Liver (tissue), 8 donors: ENCODE measurements at regions not wholly inside any gene's neighbourhood (a gene's known extent, or its start where the extent isn't known, plus 50 kb on each side); places are given as distances from the start of the nearest gene placed in this dataset.

Experiments used
- DNase-seq: peaks from one replicate; pipeline ENCODE4 v3.0.0-alpha.2; 2017; ENCODE audit warnings: low spot score
- H3K27ac ChIP-seq, 2 donors: one replicate each; pipeline ENCODE4 v1.7.0; 2013; ENCODE audit warnings: inconsistent platforms in 2 of 2, low read length in 2 of 2, control low read depth in 1 of 2, low read depth in 1 of 2, mild to moderate bottlenecking in 1 of 2
- H3K27me3 ChIP-seq, 4 donors: one replicate each; pipeline versions ENCODE4 v1.6.1 to v1.7.0; 2013; ENCODE audit warnings: low read length in 3 of 4, inconsistent platforms in 1 of 4, mild to moderate bottlenecking in 1 of 4, moderate library complexity in 1 of 4; ENCODE audit not compliant: control insufficient read depth in 4 of 4, insufficient read depth in 4 of 4
- H3K36me3 ChIP-seq, 4 donors: one replicate each; pipeline versions ENCODE4 v1.6.1 to v1.7.0; 2013; ENCODE audit warnings: low read length in 3 of 4, mild to moderate bottlenecking in 3 of 4, low read depth in 1 of 4, moderate library complexity in 1 of 4; ENCODE audit not compliant: control insufficient read depth in 4 of 4, insufficient read depth in 3 of 4
- H3K4me1 ChIP-seq, 4 donors: one replicate each; pipeline versions ENCODE4 v1.6.1 to v1.7.0; 2013; ENCODE audit warnings: low read length in 3 of 4, mild to moderate bottlenecking in 3 of 4, moderate library complexity in 1 of 4; ENCODE audit not compliant: control insufficient read depth in 4 of 4, insufficient read depth in 4 of 4
- H3K4me3 ChIP-seq, 3 donors: one replicate each; pipeline versions ENCODE4 v1.6.1 to v1.7.0; 2013; ENCODE audit warnings: low read length in 3 of 3, control low read depth in 1 of 3, low read depth in 1 of 3, mild to moderate bottlenecking in 1 of 3
- H3K9ac ChIP-seq, 2 donors: one replicate each; pipeline ENCODE4 v1.7.0; 2013; ENCODE audit warnings: low read length in 2 of 2, mild to moderate bottlenecking in 2 of 2, moderate library complexity in 2 of 2, control low read depth in 1 of 2, low read depth in 1 of 2
- H3K9me3 ChIP-seq, 4 donors: one replicate each; pipeline versions ENCODE4 v1.6.1 to v1.7.0; 2013; ENCODE audit warnings: low read length in 3 of 4; ENCODE audit not compliant: control insufficient read depth in 4 of 4
- EGR1 ChIP-seq, 2 donors: IDR thresholded peaks; 2 replicates each; pipeline ENCODE4 v1.6.1; 2016 to 2018; ENCODE audit warnings: antibody characterized with exemption in 2 of 2, low read depth in 2 of 2
- FOXA1 ChIP-seq: IDR thresholded peaks from 2 replicates; pipeline ENCODE4 v1.6.1; 2016; ENCODE audit warnings: antibody characterized with exemption
- FOXA2 ChIP-seq: IDR thresholded peaks from 2 replicates; pipeline ENCODE4 v1.6.1; 2016; ENCODE audit warnings: antibody characterized with exemption
- HNF4A ChIP-seq, 2 donors: conservative IDR thresholded peaks; 2 replicates each; pipeline ENCODE4 v1.6.1; 2016; ENCODE audit warnings: antibody characterized with exemption in 2 of 2, mild to moderate bottlenecking in 2 of 2
- HNF4G ChIP-seq: IDR thresholded peaks from 2 replicates; pipeline ENCODE4 v1.6.1; 2016; ENCODE audit warnings: antibody characterized with exemption
- JUND ChIP-seq, 2 donors: IDR thresholded peaks; 2 replicates each; pipeline ENCODE4 v1.6.1; 2016; ENCODE audit warnings: antibody characterized with exemption in 2 of 2
- RAD21 ChIP-seq, 2 donors: IDR thresholded peaks; 2 replicates each; pipeline ENCODE4 v1.6.1; 2016; ENCODE audit warnings: antibody characterized with exemption in 2 of 2, mild to moderate bottlenecking in 2 of 2
- RXRA ChIP-seq, 2 donors: IDR thresholded peaks; 2 replicates each; pipeline ENCODE4 v1.6.1; 2017 to 2018; ENCODE audit warnings: antibody characterized with exemption in 2 of 2, mild to moderate bottlenecking in 1 of 2
- SP1 ChIP-seq: IDR thresholded peaks from 2 replicates; pipeline ENCODE4 v1.6.1; 2018; ENCODE audit warnings: antibody characterized with exemption, mild to moderate bottlenecking
- YY1 ChIP-seq: IDR thresholded peaks from 2 replicates; pipeline ENCODE4 v1.6.1; 2016; ENCODE audit warnings: antibody characterized with exemption, mild to moderate bottlenecking
- WGBS: extraction: QIAGEN DNeasy Blood & Tissue Kit; methylation state at CpG from one replicate; pipeline ENCODE4 v1.1.7; 2013; 5-methylcytosine and 5-hydroxymethylcytosine counted together
- TF ChIP-seq, protein P1 (sequence below): IDR thresholded peaks from 2 replicates; pipeline ENCODE4 v1.6.1; 2016; ENCODE audit warnings: antibody characterized with exemption
- TF ChIP-seq, protein P2 (sequence below): IDR thresholded peaks from 2 replicates; pipeline ENCODE4 v1.6.1; 2016; ENCODE audit warnings: antibody characterized with exemption
- TF ChIP-seq, protein P3 (sequence below): IDR thresholded peaks from 2 replicates; pipeline ENCODE4 v1.6.1; 2016; ENCODE audit warnings: antibody characterized with exemption, mild to moderate bottlenecking
- TF ChIP-seq, protein P4 (sequence below): fragments of 150-350 bp; IDR thresholded peaks from 2 replicates; pipeline ENCODE4 v1.5.1; 2017; ENCODE audit warnings: improper control_type of control experiment, low read depth, low read length; ENCODE audit not compliant: missing input control
- donor health status: healthy.
- donor health status: healthy.
- donor health status: healthy.
- donor health status: healthy.
- donor health status: healthy.

DNA sequence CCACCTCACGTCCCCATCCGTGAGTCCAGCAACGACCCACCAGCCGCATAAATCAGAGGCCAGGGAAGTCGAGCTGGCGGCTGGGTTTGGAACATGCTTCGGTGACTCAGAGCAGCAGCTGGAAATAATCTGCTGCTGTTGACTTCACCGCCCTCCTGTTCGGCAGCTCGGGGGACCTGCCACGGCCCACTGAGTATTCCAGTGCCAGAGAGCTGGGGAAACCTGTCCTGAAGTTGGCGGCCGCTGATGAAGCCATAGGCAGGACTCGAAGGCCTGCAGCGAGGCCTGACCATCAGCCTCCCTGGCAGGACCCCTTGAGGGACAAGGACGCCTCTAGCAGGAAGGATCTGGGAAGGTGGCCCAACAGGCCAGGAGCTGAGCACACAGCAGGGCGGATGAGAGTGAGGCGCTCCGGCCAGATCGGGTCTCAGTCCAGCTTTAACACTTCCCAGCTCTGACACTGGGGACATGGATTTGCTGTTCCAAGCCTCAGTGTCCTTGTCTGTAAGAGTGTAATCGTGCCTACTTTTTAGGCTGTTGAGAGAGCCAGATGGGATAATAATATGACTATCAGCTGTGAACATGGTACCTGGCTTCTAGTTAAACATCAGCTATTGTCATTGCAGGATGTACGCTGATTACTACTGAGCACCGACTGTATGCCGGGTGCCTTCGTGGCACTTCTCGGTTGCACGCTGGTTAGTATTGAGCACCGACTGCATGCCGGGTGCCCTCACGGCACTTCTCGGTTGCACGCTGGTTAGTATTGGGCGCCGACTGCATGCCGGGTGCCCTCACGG lies 50.4 kb upstream of the CIBAR2 start:
- DNase-seq = no peak
- H3K27me3 ChIP-seq = no peaks in the 10 kb centered on the region
- no peaks in the 10 kb centered on the region for H3K36me3 ChIP-seq
- no peaks in the 10 kb centered on the region for H3K9me3 ChIP-seq
- TF ChIP-seq, protein P1, sequence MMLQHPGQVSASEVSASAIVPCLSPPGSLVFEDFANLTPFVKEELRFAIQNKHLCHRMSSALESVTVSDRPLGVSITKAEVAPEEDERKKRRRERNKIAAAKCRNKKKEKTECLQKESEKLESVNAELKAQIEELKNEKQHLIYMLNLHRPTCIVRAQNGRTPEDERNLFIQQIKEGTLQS = no peak
- TF ChIP-seq RXRA (IDR thresholded peaks at IDR 0.05) = no peak
- TF ChIP-seq FOXA2 = no peak
- peak overlapping the region in 1 of 2 donors; percentile 54 for H3K27ac ChIP-seq
- WGBS = 90% methylated on average over 36 of the region's 36 CpGs
- H3K4me1 ChIP-seq = peaks cover 14 to 41% (median 31%) of the 10 kb centered on the region in 4 donors
- H3K9ac ChIP-seq = no peak overlapping the region
- no peak overlapping the region for H3K4me3 ChIP-seq

DNA sequence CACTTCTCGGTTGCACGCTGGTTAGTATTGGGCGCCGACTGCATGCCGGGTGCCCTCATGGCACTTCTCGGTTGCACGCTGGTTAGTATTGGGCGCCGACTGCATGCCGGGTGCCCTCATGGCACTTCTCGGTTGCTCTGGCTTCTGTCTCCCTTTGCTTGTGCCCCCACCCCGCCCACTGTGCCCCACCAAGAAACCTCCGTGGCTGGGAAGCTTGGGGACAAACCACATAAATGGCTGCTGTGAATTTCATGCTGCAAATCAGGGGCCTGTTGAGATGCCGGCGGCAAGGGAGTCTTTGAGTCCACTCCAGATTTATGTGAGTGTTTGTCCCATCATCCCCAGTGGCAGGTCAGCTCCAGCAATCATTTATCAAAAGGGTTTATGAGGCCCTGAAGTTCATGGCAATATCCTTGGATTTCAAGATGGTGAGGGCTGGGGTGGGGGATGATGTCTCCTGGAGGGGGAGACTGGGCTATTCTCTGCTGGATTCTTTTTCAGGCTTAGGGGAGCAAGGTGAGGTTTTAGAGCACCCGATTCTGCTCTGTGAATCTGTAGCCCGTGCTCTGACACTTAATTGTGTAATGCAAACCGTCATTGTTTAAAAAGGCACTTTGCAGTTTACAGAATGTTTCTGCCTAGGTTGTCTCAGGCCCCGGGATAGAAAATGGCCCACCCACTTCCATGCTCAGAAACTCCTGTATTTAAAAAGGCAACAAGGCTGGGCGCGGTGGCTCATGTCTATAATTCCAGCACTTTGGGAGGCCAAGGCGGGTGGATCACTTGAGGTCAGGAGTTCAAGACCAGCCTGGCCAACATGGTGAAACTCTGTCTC lies 51.2 kb upstream of the CIBAR2 start:
- Histone ChIP-seq H3K27ac (no peak overlapping the region), H3K9ac (no peak overlapping the region), H3K36me3 (no peaks in the 10 kb centered on the region), H3K9me3 (no peaks in the 10 kb centered on the region), H3K27me3 (no peaks in the 10 kb centered on the region), H3K4me1 (peaks cover 19 to 45% (median 37%) of the 10 kb centered on the region in 4 donors), H3K4me3 (no peak overlapping the region)
- 92% methylated on average over 22 of the region's 22 CpGs for WGBS
- DNase-seq = no peak
- TF ChIP-seq HNF4A (conservative IDR thresholded peaks at IDR 0.05) (no peak), EGR1 (IDR thresholded peaks at IDR 0.05; ENCODE audit: low read depth in 2 of 2) (no peak), SP1 (no peak), FOXA2 (no peak), RAD21 (IDR thresholded peaks at IDR 0.05) (no peak), RXRA (IDR thresholded peaks at IDR 0.05) (no peak), HNF4G (no peak), YY1 (no peak), JUND (IDR thresholded peaks at IDR 0.05) (no peak), FOXA1 (no peak)
- TF ChIP-seq, protein P1 = no peak
- TF ChIP-seq, protein P2, sequence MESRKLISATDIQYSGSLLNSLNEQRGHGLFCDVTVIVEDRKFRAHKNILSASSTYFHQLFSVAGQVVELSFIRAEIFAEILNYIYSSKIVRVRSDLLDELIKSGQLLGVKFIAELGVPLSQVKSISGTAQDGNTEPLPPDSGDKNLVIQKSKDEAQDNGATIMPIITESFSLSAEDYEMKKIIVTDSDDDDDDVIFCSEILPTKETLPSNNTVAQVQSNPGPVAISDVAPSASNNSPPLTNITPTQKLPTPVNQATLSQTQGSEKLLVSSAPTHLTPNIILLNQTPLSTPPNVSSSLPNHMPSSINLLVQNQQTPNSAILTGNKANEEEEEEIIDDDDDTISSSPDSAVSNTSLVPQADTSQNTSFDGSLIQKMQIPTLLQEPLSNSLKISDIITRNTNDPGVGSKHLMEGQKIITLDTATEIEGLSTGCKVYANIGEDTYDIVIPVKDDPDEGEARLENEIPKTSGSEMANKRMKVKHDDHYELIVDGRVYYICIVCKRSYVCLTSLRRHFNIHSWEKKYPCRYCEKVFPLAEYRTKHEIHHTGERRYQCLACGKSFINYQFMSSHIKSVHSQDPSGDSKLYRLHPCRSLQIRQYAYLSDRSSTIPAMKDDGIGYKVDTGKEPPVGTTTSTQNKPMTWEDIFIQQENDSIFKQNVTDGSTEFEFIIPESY = no peak
- TF ChIP-seq, protein P3, sequence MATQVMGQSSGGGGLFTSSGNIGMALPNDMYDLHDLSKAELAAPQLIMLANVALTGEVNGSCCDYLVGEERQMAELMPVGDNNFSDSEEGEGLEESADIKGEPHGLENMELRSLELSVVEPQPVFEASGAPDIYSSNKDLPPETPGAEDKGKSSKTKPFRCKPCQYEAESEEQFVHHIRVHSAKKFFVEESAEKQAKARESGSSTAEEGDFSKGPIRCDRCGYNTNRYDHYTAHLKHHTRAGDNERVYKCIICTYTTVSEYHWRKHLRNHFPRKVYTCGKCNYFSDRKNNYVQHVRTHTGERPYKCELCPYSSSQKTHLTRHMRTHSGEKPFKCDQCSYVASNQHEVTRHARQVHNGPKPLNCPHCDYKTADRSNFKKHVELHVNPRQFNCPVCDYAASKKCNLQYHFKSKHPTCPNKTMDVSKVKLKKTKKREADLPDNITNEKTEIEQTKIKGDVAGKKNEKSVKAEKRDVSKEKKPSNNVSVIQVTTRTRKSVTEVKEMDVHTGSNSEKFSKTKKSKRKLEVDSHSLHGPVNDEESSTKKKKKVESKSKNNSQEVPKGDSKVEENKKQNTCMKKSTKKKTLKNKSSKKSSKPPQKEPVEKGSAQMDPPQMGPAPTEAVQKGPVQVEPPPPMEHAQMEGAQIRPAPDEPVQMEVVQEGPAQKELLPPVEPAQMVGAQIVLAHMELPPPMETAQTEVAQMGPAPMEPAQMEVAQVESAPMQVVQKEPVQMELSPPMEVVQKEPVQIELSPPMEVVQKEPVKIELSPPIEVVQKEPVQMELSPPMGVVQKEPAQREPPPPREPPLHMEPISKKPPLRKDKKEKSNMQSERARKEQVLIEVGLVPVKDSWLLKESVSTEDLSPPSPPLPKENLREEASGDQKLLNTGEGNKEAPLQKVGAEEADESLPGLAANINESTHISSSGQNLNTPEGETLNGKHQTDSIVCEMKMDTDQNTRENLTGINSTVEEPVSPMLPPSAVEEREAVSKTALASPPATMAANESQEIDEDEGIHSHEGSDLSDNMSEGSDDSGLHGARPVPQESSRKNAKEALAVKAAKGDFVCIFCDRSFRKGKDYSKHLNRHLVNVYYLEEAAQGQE = no peak
- TF ChIP-seq, protein P4, sequence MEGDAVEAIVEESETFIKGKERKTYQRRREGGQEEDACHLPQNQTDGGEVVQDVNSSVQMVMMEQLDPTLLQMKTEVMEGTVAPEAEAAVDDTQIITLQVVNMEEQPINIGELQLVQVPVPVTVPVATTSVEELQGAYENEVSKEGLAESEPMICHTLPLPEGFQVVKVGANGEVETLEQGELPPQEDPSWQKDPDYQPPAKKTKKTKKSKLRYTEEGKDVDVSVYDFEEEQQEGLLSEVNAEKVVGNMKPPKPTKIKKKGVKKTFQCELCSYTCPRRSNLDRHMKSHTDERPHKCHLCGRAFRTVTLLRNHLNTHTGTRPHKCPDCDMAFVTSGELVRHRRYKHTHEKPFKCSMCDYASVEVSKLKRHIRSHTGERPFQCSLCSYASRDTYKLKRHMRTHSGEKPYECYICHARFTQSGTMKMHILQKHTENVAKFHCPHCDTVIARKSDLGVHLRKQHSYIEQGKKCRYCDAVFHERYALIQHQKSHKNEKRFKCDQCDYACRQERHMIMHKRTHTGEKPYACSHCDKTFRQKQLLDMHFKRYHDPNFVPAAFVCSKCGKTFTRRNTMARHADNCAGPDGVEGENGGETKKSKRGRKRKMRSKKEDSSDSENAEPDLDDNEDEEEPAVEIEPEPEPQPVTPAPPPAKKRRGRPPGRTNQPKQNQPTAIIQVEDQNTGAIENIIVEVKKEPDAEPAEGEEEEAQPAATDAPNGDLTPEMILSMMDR = no peak
